A673 (cell line): ENCODE measurements at regions not wholly inside any gene's neighbourhood (a gene's known extent, or its start where the extent isn't known, plus 50 kb on each side); places are given as distances from the start of the nearest gene placed in this dataset.
A peak's percentile ranks its signal among the peaks of the same experiment; 100 is the strongest.
"Not testable (repeated sequence)": the region's sequence is repeated elsewhere in the genome, so short reads cannot be mapped to it uniquely, and the experiment has no call there.

Experiments
- BruUV-seq: library from RNA; stranded (reverse); fragments of 400-500 nt; replicated peaks from 2 replicates; lab custom pipeline; 2021; lab: Mats Ljungman, UMichigan
- CTCF ChIA-PET: fragments of 300-600 bp; sonication (Branson Sonifier 250); formaldehyde crosslinking; loops from one replicate; lab custom pipeline; 2022; ENCODE audit warnings: antibody characterized with exemption; lab: Charles Lee
- POLR2A ChIA-PET: fragments of 300-600 bp; sonication (Branson Sonifier 250); formaldehyde crosslinking; loops from one replicate; lab custom pipeline; 2022; ENCODE audit warnings: antibody characterized with exemption; ENCODE audit not compliant: low non-redundant PET; lab: Charles Lee
- DNase-seq: peaks from one replicate; pipeline ENCODE4 v3.0.0-alpha.2; 2015; ENCODE audit warnings: low spot score
- H3K27ac ChIP-seq: fragments of 200-600 bp; sonication (generic); 2 replicates; pipeline ENCODE4 v1.5.1; 2016; ENCODE audit warnings: mixed run types, low read depth, mild to moderate bottlenecking, mixed read lengths, antibody characterized with exemption, low read length; ENCODE audit not compliant: poor library complexity, severe bottlenecking
- H3K27me3 ChIP-seq: fragments of 200-600 bp; sonication (generic); replicated peaks from 2 replicates; pipeline ENCODE4 v1.6.1; 2017; ENCODE audit warnings: mixed run types, low read depth, mild to moderate bottlenecking, mixed read lengths, antibody characterized with exemption, low read length; ENCODE audit not compliant: insufficient read depth, poor library complexity
- H3K36me3 ChIP-seq: fragments of 200-600 bp; sonication (generic); 2 replicates; pipeline ENCODE4 v1.6.1; 2016; ENCODE audit warnings: mixed run types, mild to moderate bottlenecking, mixed read lengths, antibody characterized with exemption, low read length; ENCODE audit not compliant: insufficient read depth, poor library complexity, severe bottlenecking
- H3K4me1 ChIP-seq: fragments of 200-600 bp; sonication (generic); 2 replicates; pipeline ENCODE4 v1.6.1; 2017; ENCODE audit warnings: mixed run types, mild to moderate bottlenecking, mixed read lengths, antibody characterized with exemption, low read length; ENCODE audit not compliant: insufficient read depth, poor library complexity, severe bottlenecking
- H3K4me3 ChIP-seq: fragments of 200-600 bp; sonication (generic); 2 replicates; pipeline ENCODE4 v1.5.1; 2016; ENCODE audit warnings: low read depth, mixed run types, mild to moderate bottlenecking, mixed read lengths, low read length; ENCODE audit not compliant: poor library complexity, severe bottlenecking
- H3K9me3 ChIP-seq: fragments of 200-600 bp; sonication (generic); 2 replicates; pipeline ENCODE4 v1.6.1; 2016; ENCODE audit warnings: mixed run types, low read depth, mild to moderate bottlenecking, mixed read lengths, antibody characterized with exemption, low read length; ENCODE audit not compliant: poor library complexity, severe bottlenecking
- CTCF ChIP-seq: fragments of 300-800, 200-600 bp; sonication (generic); conservative IDR thresholded peaks from 2 replicates; pipeline ENCODE4 v1.5.1; 2017; ENCODE audit warnings: low read depth, mild to moderate bottlenecking, antibody characterized with exemption, low read length, moderate library complexity, mixed read lengths
- EZH2 ChIP-seq: fragments of 200-600 bp; sonication (generic); IDR thresholded peaks from 2 replicates; pipeline ENCODE4 v1.6.1; 2017; ENCODE audit warnings: borderline replicate concordance, low read depth, mild to moderate bottlenecking, mixed read lengths, antibody characterized with exemption, low read length; ENCODE audit not compliant: poor library complexity, severe bottlenecking
- intact Hi-C: fragments of 100-400 bp; cut with micrococcal nuclease; formaldehyde crosslinking; loops from one replicate; pipeline ENCODE4 v1.10.0; 2022; ENCODE audit not compliant: unreplicated experiment

DNA sequence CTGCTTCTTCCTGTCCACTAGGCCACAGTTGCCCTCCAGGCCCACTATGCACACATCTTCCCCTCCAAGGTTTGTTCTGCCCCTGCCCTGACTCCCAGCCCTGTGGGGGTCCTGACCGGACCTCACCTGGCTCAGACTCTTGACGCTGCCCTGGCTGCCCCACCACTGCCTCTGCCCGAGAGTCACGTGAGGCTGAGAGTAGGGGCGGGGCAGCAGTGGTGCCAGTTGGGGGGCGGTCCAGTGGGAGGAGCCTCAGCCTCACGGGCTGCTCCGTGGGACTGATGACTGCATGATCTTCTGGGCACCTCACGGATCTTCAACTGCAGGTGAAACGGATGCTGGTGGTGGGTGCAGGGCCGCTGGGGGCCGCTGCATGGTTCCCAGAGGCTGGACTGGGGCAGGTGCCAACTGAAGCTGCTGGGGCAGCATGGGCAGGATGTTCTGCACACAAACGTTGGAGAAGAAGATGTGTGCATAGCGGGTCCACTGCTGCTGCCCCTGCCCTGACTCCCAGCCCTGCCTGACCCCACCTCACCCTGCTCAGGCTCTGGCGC lies 77.6 kb downstream of the HHIPL2 start:
- H3K27me3 ChIP-seq, DNase-seq, H3K4me3 ChIP-seq, POLR2A ChIA-PET, intact Hi-C loops, H3K4me1 ChIP-seq, H3K36me3 ChIP-seq, CTCF ChIA-PET, BruUV-seq, H3K27ac ChIP-seq, H3K9me3 ChIP-seq: not testable (repeated sequence)

DNA sequence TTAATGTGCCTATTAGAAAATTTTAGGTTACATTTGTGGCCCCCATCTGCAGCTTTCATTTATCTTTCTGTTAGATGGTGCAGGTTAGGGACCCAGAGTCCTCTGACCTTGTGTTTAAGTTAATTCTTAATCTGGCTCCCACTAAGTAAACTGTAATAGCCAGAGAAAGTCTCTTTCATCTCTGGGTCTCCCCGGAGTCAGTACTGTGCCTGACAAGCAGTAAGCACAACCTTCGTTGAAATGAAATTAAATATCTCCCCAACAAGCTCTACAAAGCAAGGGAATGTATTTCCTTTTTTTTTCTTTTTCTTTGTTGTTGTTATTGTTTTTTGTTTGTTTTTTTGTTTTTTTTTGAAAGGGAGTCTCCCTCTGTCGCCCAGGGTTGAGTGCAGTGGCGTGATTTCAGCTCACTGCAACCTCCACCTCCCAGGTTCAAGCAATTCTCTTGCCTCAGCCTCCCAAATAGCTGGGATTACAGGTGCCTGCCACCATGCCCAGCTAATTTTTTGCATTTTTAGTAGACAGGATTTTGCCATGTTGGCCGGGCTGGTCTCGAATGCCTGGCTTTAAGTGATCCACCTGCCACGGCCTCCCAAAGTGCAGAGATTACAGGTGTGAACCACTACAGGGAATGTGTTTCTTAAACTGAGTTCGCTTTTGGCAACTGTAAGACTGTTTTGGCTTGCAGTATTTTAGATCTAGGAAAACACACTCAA lies 81.6 kb downstream of the HHIPL2 start:
- H3K9me3 ChIP-seq, result no peaks in the 10 kb centered on the region
- TF ChIP-seq CTCF, result no peak
- TF ChIP-seq EZH2, result no peak
- no peaks in the 10 kb centered on the region for H3K36me3 ChIP-seq
- intact Hi-C loops, result loop anchor here (10.0 kb wide), 1 partner anchor 668 kb away; no protein-coding TSS in a partner anchor
- no peaks in the 10 kb centered on the region for H3K27me3 ChIP-seq
- no peak overlapping the region for H3K4me3 ChIP-seq
- CTCF ChIA-PET, result interaction anchor here (0.8 to 1.6 kb wide), 2 partner anchors 168 to 624 kb away, joined by 3 to 6 read pairs; no protein-coding TSS in a partner anchor
- DNase-seq, result no peak
- no TSS peak for BruUV-seq
- no peak overlapping the region for H3K27ac ChIP-seq
- POLR2A ChIA-PET, result no interaction called here
- H3K4me1 ChIP-seq, result no peaks in the 10 kb centered on the region

- Histone ChIP-seq H3K36me3 (no peaks in the 10 kb centered on the region), H3K27ac (peak overlapping the region; percentile 64), H3K9me3 (no peaks in the 10 kb centered on the region), H3K4me1 (no peaks in the 10 kb centered on the region), H3K27me3 (no peaks in the 10 kb centered on the region), H3K4me3 (peak overlapping the region; percentile 55)
- TF ChIP-seq EZH2 (no peak), CTCF (peak; percentile 91)
- BruUV-seq, result TSS peak; percentile 83
- DNase-seq, result peak; percentile 91
- intact Hi-C loops, result loop anchor here (1.0 to 10.0 kb wide), 4 partner anchors 169 to 669 kb away; no protein-coding TSS in a partner anchor
- POLR2A ChIA-PET, result interaction anchor here (0.6 kb wide), 1 partner anchor 659 kb away, joined by 3 read pairs; no protein-coding TSS in a partner anchor
- CTCF ChIA-PET, result interaction anchor here (0.8 to 1.6 kb wide), 6 partner anchors 10 to 658 kb away, joined by 3 to 7 read pairs (median 6); no protein-coding TSS in a partner anchor
Measured at GRCh38 chr1:222465211-222466041, 82.5 kb downstream of the HHIPL2 start.
